ENCODE measurements at regions not wholly inside any gene's neighbourhood (a gene's known extent, or its start where the extent isn't known, plus 50 kb on each side); places are given as distances from the start of the nearest gene placed in this dataset.

DNA sequence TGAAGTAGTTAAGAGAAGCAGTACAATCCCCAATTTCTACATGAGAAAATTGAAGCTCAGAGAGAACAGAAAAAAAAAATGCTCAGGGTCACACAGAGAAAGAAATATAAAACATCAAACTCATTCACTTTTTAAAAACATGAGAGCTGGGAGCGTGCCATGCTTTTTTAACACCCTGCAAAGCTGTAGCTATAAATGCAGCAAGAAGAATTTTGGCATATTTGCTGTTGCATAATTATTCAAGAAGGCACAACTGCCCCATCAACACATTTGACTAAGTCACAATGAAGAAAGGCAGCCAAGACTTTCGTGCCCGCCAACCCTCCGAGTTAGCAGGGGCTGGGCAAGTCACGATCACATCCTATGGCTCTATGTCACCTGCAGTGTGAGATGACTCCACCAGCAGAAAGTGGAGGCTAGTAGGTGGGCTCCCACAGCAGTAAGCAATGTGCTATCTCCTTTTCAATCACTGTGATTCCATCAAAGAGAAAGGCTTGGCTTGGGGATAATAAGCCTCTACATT, 214.8 kb downstream of the DHX15 start:
- CTCF ChIA-PET, result no interaction called here
- Histone ChIP-seq H3K36me3 (ENCODE audit: control insufficient read depth in 2 of 2, extremely low read depth in 1 of 2, insufficient read depth in 2 of 2, low read length in 2 of 2) (no peaks in the 10 kb centered on the region), H3K9ac (replicated peaks; ENCODE audit: extremely low read depth, insufficient read depth, low read length) (no peak overlapping the region), H3K9me1 (replicated peaks; ENCODE audit: control insufficient read depth, extremely low read depth, insufficient read depth, low read length) (no peaks in the 10 kb centered on the region), H3K79me2 (ENCODE audit: control insufficient read depth, insufficient read depth, low read length) (no peaks in the 10 kb centered on the region), H3K4me2 (ENCODE audit: insufficient read depth, low read length) (no peak overlapping the region), H3K4me1 (ENCODE audit: control insufficient read depth, extremely low read depth, insufficient read depth, low read length) (no peaks in the 10 kb centered on the region), H3K9me3 (replicated peaks; ENCODE audit: control insufficient read depth, insufficient read depth, low read length) (no peaks in the 10 kb centered on the region), H3K4me3 (replicated peaks in 1 of 3; ENCODE audit: insufficient read depth in 1 of 3, low read depth in 1 of 3, low read length in 3 of 3) (no peak overlapping the region), H3K27me3 (ENCODE audit: control insufficient read depth in 2 of 2, insufficient read depth in 2 of 2, low read length in 2 of 2) (no peaks in the 10 kb centered on the region), H4K20me1 (replicated peaks; ENCODE audit: control insufficient read depth, extremely low read depth, insufficient read depth, low read length) (no peaks in the 10 kb centered on the region), H3K27ac (ENCODE audit: insufficient read depth, low read depth, low read length) (no peak overlapping the region), H2AFZ (ENCODE audit: low read depth, low read length) (no peak overlapping the region)
- DNase-seq (ENCODE audit: low read depth, low spot score) (no peak), FAIRE-seq (no peak)
- TF ChIP-seq, protein P1, sequence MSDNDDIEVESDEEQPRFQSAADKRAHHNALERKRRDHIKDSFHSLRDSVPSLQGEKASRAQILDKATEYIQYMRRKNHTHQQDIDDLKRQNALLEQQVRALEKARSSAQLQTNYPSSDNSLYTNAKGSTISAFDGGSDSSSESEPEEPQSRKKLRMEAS (IDR thresholded peaks at IDR 0.05; ENCODE audit: insufficient read depth, insufficient read length), result no peak
- TF ChIP-seq GATA2 (IDR thresholded peaks at IDR 0.05; ENCODE audit: insufficient read depth, insufficient read length, low read depth, low read length) (no peak), EZH2 (IDR thresholded peaks at IDR 0.05; ENCODE audit: borderline replicate concordance, low read depth, low read length, severe bottlenecking) (no peak), JUN (IDR thresholded peaks at IDR 0.05; ENCODE audit: borderline replicate concordance, insufficient read depth, insufficient read length, low read depth) (no peak), FOS (IDR thresholded peaks at IDR 0.05; ENCODE audit: borderline replicate concordance, insufficient read depth, low read length) (no peak), CTCF (IDR thresholded peaks at IDR 0.05; ENCODE audit: extremely low read depth in 1 of 2, insufficient read depth in 1 of 2, low read depth in 1 of 2, low read length in 2 of 2) (no peak), POLR2AphosphoS5 (IDR thresholded peaks at IDR 0.05; ENCODE audit: insufficient read depth, low read depth, low read length) (no peak), MYC (IDR thresholded peaks at IDR 0.05; ENCODE audit: low read depth, low read length) (no peak), POLR2A (IDR thresholded peaks at IDR 0.05; ENCODE audit: low read depth, low read length) (no peak)
- POLR2A ChIA-PET, result no interaction called here
- dilution Hi-C loops (cut with MboI; ENCODE audit: extremely low pct_ligation_motif_present, low sequenced_read_pairs) (no loop called here), intact Hi-C loops (cut with micrococcal nuclease) (no loop called here)
- no TSS peak for BruUV-seq (replicated peaks)

Measured in endothelial cell of umbilical vein (primary cell).